WTC11 (cell line): ENCODE measurements at regions not wholly inside any gene's neighbourhood (a gene's known extent, or its start where the extent isn't known, plus 50 kb on each side); places are given as distances from the start of the nearest gene placed in this dataset.

ENCODE experiments used
- ATAC-seq: fragments of 200-7000 bp; cut with Tn5 transposase; 2 replicates; pipeline ENCODE4 v1.10.0; 2021; ENCODE audit warnings: mild to moderate bottlenecking, moderate library complexity
- CTCF ChIA-PET: fragments of 300-600 bp; sonication (Branson Sonifier 250); formaldehyde crosslinking; loops from one replicate; lab custom pipeline; 2021; ENCODE audit warnings: antibody characterized with exemption; lab: Charles Lee
- POLR2A ChIA-PET: fragments of 350-600 bp; sonication (Branson Sonifier 250); formaldehyde crosslinking; loops from one replicate; lab custom pipeline; 2021; ENCODE audit warnings: antibody characterized with exemption; lab: Charles Lee
- DNase-seq: peaks from one replicate; pipeline ENCODE4 v3.0.0; 2021; ENCODE audit warnings: low spot score
- H3K27ac Mint-ChIP-seq: 2 replicates; pipeline ENCODE4 v1.8.0; 2021; ENCODE audit warnings: mixed read lengths
- H3K27me3 Mint-ChIP-seq: 2 replicates; pipeline ENCODE4 v1.8.0; 2021; ENCODE audit warnings: low read depth, mild to moderate bottlenecking, moderate library complexity, mixed read lengths
- H3K36me3 Mint-ChIP-seq: 2 replicates; pipeline ENCODE4 v1.8.0; 2021; ENCODE audit warnings: mixed read lengths
- H3K4me1 Mint-ChIP-seq: 2 replicates; pipeline ENCODE4 v1.8.0; 2022; ENCODE audit warnings: mixed read lengths
- H3K4me3 Mint-ChIP-seq: 2 replicates; pipeline ENCODE4 v1.8.0; 2021; ENCODE audit warnings: mild to moderate bottlenecking, moderate library complexity, mixed read lengths
- H3K9me3 Mint-ChIP-seq: 2 replicates; pipeline ENCODE4 v1.8.0; 2021; ENCODE audit warnings: mixed read lengths
- CREM ChIP-seq: sonication (generic); formaldehyde crosslinking; IDR thresholded peaks from 2 replicates; pipeline ENCODE4 v1.8.1; 2022; ENCODE audit warnings: mild to moderate bottlenecking, missing genetic modification reagents, moderate library complexity
- NR1H2 ChIP-seq: sonication (generic); formaldehyde crosslinking; IDR thresholded peaks from 2 replicates; pipeline ENCODE4 v1.9.0; 2021; ENCODE audit warnings: mild to moderate bottlenecking, moderate library complexity, missing genetic modification reagents
- ZNF121 ChIP-seq: sonication (generic); formaldehyde crosslinking; IDR thresholded peaks from 2 replicates; pipeline ENCODE4 v1.8.0; 2023; ENCODE audit warnings: missing genetic modification reagents
- ZNF671 ChIP-seq: fragments of 250-450 bp; sonication (Bioruptor Pico); IDR thresholded peaks from 2 replicates; pipeline ENCODE4 v1.8.0; 2021; ENCODE audit warnings: mild to moderate bottlenecking
- TF ChIP-seq, protein P1 (sequence below): sonication (generic); formaldehyde crosslinking; IDR thresholded peaks from 2 replicates; pipeline ENCODE4 v1.8.0; 2023; ENCODE audit warnings: missing genetic modification reagents, mild to moderate bottlenecking, borderline replicate concordance
- TF ChIP-seq, protein P2 (sequence below): sonication (generic); formaldehyde crosslinking; IDR thresholded peaks from 2 replicates; pipeline ENCODE4 v1.8.1; 2022; ENCODE audit warnings: mild to moderate bottlenecking, moderate library complexity, missing genetic modification reagents
- TF ChIP-seq, protein P3 (sequence below): fragments of 250-450 bp; sonication (Bioruptor Pico); IDR thresholded peaks from 2 replicates; pipeline ENCODE4 v1.9.0; 2021; ENCODE audit warnings: moderate library complexity, mild to moderate bottlenecking, inconsistent platforms, borderline replicate concordance
- TF ChIP-seq, protein P4 (sequence below): fragments of 250-450 bp; sonication (Bioruptor Pico); IDR thresholded peaks from 2 replicates; pipeline ENCODE4 v2.1.2; 2022; ENCODE audit warnings: mild to moderate bottlenecking, moderate library complexity
- TF ChIP-seq, protein P5 (sequence below): sonication (generic); formaldehyde crosslinking; IDR thresholded peaks from 2 replicates; pipeline ENCODE4 v1.8.0; 2022; ENCODE audit warnings: missing genetic modification reagents
- TF ChIP-seq, protein P6 (sequence below): sonication (generic); formaldehyde crosslinking; IDR thresholded peaks from 2 replicates; pipeline ENCODE4 v1.8.0; 2023; ENCODE audit warnings: mild to moderate bottlenecking, missing genetic modification reagents

DNA sequence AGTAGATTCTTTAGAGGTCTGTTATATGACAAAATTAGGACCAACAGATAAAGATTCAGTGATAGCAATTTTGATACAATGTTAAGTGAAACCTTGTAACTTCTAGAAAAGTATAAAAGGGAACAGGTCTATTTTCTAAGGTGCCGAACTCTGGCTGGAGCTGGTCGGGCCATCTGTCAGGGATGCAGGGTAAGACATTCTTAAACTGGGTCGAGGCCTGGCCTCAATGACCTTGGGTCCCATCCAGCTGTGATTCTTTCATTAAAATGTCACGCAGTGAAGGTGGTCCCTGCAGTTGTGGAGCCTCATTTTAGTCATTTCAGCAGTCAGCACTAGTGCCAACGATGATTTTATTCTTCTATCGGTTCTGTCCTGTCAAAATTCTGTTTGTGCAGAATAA, 271.9 kb upstream of the SPRY2 start:
- no peaks in the 10 kb centered on the region for H3K36me3 Mint-ChIP-seq
- CTCF ChIA-PET, result no interaction called here
- DNase-seq (no peak), ATAC-seq (no peak; the same call in 1 of the 2 replicates)
- H3K27ac Mint-ChIP-seq, result no peak overlapping the region
- H3K4me1 Mint-ChIP-seq, result peaks cover 5% of the 10 kb centered on the region; the same call in 1 of the 2 replicates
- TF ChIP-seq, protein P1, sequence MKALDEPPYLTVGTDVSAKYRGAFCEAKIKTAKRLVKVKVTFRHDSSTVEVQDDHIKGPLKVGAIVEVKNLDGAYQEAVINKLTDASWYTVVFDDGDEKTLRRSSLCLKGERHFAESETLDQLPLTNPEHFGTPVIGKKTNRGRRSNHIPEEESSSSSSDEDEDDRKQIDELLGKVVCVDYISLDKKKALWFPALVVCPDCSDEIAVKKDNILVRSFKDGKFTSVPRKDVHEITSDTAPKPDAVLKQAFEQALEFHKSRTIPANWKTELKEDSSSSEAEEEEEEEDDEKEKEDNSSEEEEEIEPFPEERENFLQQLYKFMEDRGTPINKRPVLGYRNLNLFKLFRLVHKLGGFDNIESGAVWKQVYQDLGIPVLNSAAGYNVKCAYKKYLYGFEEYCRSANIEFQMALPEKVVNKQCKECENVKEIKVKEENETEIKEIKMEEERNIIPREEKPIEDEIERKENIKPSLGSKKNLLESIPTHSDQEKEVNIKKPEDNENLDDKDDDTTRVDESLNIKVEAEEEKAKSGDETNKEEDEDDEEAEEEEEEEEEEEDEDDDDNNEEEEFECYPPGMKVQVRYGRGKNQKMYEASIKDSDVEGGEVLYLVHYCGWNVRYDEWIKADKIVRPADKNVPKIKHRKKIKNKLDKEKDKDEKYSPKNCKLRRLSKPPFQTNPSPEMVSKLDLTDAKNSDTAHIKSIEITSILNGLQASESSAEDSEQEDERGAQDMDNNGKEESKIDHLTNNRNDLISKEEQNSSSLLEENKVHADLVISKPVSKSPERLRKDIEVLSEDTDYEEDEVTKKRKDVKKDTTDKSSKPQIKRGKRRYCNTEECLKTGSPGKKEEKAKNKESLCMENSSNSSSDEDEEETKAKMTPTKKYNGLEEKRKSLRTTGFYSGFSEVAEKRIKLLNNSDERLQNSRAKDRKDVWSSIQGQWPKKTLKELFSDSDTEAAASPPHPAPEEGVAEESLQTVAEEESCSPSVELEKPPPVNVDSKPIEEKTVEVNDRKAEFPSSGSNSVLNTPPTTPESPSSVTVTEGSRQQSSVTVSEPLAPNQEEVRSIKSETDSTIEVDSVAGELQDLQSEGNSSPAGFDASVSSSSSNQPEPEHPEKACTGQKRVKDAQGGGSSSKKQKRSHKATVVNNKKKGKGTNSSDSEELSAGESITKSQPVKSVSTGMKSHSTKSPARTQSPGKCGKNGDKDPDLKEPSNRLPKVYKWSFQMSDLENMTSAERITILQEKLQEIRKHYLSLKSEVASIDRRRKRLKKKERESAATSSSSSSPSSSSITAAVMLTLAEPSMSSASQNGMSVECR, result no peak
- TF ChIP-seq, protein P2, sequence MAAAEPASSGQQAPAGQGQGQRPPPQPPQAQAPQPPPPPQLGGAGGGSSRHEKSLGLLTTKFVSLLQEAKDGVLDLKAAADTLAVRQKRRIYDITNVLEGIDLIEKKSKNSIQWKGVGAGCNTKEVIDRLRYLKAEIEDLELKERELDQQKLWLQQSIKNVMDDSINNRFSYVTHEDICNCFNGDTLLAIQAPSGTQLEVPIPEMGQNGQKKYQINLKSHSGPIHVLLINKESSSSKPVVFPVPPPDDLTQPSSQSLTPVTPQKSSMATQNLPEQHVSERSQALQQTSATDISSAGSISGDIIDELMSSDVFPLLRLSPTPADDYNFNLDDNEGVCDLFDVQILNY (CRISPR knock-in tag), result no peak
- TF ChIP-seq ZNF671 (CRISPR knock-in tag), result no peak
- H3K9me3 Mint-ChIP-seq, result peaks cover 7% of the 10 kb centered on the region; the same call in 1 of the 2 replicates
- POLR2A ChIA-PET, result no interaction called here
- no peak overlapping the region for H3K4me3 Mint-ChIP-seq
- H3K27me3 Mint-ChIP-seq, result no peaks in the 10 kb centered on the region

DNA sequence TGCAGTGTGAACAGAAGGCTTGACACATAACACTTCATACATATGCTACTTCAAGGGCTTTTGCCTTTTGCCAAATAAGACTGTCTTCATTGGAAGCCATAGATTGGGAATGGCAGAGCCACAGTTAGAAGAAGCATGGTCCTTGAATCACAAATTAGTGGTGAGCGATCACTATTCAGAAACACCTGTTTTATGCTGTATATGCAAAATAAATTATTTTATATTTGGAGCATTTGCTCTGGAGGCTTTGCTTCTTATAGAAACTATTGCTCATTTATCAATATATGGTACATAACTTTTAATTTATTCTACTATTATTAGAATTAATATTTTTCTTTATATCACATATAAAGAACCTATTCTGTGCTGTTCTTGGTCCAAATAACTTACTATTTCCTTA, 270.4 kb upstream of the SPRY2 start:
- no peaks in the 10 kb centered on the region for H3K27me3 Mint-ChIP-seq
- no peak for TF ChIP-seq CREM (CRISPR knock-in tag)
- TF ChIP-seq NR1H2 (CRISPR knock-in tag), result no peak
- TF ChIP-seq ZNF121 (CRISPR knock-in tag), result no peak
- TF ChIP-seq, protein P3, sequence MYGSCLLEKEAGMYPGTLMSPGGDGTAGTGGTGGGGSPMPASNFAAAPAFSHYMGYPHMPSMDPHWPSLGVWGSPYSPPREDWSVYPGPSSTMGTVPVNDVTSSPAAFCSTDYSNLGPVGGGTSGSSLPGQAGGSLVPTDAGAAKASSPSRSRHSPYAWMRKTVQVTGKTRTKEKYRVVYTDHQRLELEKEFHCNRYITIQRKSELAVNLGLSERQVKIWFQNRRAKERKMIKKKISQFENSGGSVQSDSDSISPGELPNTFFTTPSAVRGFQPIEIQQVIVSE (CRISPR knock-in tag), result no peak
- TF ChIP-seq, protein P4, sequence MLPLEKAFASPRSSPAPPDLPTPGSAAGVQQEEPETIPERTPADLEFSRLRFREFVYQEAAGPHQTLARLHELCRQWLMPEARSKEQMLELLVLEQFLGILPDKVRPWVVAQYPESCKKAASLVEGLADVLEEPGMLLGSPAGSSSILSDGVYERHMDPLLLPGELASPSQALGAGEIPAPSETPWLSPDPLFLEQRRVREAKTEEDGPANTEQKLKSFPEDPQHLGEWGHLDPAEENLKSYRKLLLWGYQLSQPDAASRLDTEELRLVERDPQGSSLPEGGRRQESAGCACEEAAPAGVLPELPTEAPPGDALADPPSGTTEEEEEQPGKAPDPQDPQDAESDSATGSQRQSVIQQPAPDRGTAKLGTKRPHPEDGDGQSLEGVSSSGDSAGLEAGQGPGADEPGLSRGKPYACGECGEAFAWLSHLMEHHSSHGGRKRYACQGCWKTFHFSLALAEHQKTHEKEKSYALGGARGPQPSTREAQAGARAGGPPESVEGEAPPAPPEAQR, result no peak
- TF ChIP-seq, protein P5, sequence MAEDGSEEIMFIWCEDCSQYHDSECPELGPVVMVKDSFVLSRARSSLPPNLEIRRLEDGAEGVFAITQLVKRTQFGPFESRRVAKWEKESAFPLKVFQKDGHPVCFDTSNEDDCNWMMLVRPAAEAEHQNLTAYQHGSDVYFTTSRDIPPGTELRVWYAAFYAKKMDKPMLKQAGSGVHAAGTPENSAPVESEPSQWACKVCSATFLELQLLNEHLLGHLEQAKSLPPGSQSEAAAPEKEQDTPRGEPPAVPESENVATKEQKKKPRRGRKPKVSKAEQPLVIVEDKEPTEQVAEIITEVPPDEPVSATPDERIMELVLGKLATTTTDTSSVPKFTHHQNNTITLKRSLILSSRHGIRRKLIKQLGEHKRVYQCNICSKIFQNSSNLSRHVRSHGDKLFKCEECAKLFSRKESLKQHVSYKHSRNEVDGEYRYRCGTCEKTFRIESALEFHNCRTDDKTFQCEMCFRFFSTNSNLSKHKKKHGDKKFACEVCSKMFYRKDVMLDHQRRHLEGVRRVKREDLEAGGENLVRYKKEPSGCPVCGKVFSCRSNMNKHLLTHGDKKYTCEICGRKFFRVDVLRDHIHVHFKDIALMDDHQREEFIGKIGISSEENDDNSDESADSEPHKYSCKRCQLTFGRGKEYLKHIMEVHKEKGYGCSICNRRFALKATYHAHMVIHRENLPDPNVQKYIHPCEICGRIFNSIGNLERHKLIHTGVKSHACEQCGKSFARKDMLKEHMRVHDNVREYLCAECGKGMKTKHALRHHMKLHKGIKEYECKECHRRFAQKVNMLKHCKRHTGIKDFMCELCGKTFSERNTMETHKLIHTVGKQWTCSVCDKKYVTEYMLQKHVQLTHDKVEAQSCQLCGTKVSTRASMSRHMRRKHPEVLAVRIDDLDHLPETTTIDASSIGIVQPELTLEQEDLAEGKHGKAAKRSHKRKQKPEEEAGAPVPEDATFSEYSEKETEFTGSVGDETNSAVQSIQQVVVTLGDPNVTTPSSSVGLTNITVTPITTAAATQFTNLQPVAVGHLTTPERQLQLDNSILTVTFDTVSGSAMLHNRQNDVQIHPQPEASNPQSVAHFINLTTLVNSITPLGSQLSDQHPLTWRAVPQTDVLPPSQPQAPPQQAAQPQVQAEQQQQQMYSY, result no peak
- TF ChIP-seq, protein P6, sequence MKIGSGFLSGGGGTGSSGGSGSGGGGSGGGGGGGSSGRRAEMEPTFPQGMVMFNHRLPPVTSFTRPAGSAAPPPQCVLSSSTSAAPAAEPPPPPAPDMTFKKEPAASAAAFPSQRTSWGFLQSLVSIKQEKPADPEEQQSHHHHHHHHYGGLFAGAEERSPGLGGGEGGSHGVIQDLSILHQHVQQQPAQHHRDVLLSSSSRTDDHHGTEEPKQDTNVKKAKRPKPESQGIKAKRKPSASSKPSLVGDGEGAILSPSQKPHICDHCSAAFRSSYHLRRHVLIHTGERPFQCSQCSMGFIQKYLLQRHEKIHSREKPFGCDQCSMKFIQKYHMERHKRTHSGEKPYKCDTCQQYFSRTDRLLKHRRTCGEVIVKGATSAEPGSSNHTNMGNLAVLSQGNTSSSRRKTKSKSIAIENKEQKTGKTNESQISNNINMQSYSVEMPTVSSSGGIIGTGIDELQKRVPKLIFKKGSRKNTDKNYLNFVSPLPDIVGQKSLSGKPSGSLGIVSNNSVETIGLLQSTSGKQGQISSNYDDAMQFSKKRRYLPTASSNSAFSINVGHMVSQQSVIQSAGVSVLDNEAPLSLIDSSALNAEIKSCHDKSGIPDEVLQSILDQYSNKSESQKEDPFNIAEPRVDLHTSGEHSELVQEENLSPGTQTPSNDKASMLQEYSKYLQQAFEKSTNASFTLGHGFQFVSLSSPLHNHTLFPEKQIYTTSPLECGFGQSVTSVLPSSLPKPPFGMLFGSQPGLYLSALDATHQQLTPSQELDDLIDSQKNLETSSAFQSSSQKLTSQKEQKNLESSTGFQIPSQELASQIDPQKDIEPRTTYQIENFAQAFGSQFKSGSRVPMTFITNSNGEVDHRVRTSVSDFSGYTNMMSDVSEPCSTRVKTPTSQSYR (CRISPR knock-in tag), result no peak
- CTCF ChIA-PET, result no interaction called here
- no peak overlapping the region for H3K4me3 Mint-ChIP-seq
- DNase-seq (no peak), ATAC-seq (no peak)
- POLR2A ChIA-PET, result no interaction called here
- H3K9me3 Mint-ChIP-seq, result peaks cover 7% of the 10 kb centered on the region; the same call in 1 of the 2 replicates
- H3K4me1 Mint-ChIP-seq, result peaks cover 5% of the 10 kb centered on the region; the same call in 1 of the 2 replicates
- no peak overlapping the region for H3K27ac Mint-ChIP-seq
- H3K36me3 Mint-ChIP-seq, result no peaks in the 10 kb centered on the region
